CD4-positive, alpha-beta T cell treated with Interleukin-6 at 100 ng/mL for 8 hours (primary cell): ENCODE measurements at regions not wholly inside any gene's neighbourhood (a gene's known extent, or its start where the extent isn't known, plus 50 kb on each side); places are given as distances from the start of the nearest gene placed in this dataset.

ENCODE experiments used
- DNase-seq: peaks from one replicate; pipeline ENCODE4 v3.0.0-alpha.2; 2020; ENCODE audit warnings: mixed read lengths, low spot score

DNA sequence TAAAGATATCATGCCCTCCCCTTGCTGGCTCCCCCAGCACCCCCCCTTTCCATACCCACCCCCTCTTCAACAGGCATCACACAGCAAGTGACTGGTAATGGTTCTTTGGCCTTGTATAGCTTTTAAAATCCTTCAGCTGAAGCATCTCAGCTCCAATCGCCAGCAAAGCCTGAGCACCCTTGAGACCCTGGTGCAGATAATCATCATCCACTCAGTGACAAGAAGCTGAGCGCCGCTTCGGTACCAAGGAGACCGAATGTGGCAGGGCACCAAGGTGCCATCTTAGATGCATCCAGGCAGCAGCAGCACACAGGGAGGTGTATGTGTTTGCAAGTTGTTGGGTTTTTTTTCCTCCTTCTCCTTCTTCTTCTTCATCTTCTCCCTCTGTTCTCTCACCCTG is 232.7 kb downstream of the BCL11A start:
- DNase-seq = no peak

DNA sequence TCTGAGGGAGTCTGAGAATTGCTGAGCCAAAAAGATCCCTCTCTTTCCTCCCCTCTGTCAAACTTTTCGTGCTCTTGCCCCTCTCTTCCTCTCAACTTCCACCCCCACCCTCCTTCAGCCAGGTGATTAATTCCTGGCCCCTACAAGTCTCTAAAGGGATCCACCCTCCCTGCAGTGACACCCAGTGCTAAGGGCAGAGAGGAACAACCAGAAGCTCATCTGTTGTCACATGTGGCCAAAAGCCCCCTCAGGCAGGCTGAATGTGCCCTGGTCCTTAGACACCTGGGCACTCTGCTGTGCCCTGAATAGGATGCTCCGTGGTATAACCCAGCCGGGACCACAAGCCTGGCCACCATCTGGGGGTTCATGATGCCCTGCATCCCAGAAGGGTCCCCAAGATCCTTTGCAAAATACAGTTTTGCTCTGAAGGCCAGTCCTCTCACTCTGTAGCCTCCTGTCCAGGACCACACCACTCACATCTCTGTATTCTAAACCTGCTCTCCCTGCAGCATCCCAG is 234.4 kb downstream of the BCL11A start:
- no peak for DNase-seq

DNA sequence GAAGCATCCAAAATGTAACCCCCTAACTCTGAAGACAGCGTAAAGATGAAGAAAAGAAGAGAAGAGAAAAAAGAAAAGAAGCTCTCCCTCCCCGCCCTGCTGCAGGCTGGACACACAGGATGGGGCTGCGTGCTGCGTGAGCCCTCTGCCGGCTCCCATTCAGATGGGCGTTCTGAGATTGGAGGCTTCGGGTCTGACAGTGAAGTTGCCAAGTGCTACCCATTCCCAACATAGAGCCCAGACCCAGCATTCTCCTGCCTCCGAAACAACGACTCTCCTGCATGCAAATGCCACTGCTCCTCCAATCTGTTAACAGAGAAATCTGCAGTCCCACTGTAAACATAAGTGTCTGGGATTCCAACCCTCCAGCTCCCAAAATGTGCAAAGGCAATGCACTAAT is 234.9 kb downstream of the BCL11A start:
- no peak for DNase-seq

DNA sequence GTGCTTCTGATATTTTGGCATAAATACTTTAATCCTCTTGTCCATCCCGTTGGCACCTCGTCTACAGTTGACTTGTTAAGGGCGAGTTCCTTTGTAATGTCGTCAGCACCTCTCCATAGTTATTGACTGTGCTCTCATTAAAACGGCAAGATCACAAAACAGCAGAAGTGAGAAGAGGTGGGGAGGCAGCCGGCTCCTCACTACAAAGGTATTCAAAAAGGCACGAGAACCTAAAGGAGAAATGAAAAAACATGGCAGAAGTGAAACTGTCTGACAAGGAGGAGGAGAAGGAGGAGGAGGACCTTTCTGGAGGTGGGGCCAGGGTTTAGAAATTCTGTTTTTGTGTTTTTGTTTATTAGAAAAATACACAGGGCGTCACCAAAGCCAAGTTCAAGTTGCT is 235.6 kb downstream of the BCL11A start:
- DNase-seq = no peak

DNA sequence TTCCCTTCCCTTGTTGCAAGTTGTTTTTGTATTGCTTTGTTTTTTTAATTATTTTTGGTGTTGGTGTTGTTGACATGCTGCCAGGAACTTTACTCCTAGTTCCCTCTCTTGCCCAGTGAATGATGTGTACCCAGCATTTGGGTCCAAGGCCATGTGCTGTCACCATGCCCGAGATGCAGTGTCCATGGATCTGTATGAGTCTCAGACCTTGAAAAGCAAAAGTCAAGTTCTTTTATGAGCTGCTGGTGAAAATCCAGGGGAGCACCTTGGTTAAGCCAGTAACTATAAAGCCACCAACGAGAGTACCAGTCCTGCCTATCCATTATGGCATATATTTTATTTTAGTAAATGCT is 236.4 kb downstream of the BCL11A start:
- DNase-seq = no peak

DNA sequence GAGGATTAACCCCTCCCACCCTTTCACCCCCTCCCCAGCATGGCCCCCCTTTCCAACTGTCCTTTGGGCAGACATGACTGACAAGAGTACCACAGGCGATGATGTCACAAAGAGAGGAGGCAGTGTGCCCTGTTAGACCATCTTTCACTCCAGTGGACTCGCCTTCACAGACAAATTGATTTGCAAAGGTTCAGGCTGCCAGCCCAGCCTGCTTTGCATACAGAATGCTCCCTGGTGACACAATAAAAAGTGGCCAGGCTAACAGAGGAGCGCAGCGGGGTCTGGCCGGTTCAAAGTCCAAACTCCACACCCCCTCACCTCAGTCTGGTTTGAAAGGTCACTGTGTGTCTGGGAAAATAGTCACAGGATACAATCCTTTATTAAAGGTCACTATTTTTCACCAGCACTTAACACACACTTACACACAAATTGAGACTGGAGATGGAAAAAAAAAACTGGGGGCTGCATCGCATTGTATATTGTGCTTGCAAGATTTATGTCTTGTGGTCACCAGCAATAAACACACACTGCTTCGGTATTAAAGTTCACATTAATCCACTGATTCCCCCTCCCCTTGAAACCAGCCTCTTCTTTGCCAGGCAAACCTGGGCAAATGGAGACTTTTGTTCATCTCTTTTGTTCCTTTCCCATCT is 236.9 kb downstream of the BCL11A start:
- no peak for DNase-seq

DNA sequence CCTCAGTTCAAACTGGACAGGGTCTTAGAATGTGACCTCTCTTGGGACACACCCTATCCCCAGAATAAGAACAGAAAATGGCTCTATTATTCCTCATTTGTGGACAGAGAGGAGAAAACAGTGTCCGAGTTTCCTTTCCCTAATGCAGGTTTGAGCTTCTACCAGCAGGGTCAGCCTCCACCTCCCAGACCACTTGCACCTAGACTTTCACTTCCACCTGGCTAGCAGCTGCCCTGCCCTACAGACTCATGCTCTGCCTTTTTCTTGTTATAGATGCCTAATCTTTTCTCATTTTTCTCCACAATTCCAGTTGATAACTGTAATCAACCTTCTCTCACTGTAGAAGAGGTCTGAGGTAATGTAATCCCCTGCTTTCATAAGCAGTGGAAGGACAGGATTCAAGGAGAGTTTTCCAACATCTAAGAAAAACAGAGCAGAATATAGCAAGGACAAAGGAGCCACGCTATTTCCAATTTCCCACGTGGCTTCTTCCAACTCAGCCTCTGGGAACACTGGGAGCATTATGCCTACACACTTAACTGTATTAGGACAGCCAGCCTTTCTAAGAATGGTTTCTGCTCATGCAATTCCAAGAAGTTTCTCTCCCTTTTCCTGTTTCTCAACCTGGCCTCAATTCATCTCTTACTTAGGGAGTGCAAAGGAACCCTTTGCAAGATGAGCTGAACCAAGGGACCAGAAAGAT is 239.8 kb downstream of the BCL11A start:
- DNase-seq = no peak

DNA sequence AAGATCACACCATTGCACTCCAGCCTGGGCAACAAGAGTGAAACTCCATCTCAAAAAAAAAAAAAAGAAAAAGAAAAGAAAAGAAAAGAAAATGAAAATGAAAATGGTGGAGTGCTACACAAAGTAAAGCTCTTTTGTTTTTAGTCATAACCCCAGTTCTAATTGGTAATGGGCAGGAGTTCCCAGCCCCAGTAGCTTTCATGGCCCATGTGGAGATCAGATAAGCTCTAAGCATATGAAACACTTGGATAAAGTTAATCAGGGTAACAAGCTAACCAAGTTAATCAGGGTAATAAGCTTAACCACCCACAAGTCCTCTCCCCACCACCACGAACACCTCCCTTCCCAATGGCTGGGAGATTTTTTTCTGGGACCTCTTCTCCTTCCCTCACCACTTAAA is 240.8 kb downstream of the BCL11A start:
- no peak for DNase-seq

DNA sequence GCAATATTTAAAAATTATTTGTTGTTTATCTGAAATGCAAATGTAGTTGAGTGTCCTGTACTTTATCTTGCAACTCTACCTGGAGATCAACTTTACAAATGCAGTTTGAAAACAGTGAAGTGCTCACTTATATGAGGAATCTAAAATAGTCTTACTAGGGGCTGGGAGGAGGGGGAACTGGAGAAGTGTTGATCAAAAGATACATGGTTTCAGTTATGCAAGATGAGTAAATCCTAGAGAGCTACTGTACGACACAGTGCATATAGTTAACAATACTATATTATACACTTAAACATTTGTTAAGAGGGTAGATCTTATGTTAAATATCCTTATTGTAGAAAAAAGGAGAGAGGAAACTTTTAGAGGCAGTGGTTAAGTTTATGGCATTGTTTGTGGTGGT is 241.9 kb downstream of the BCL11A start:
- DNase-seq = no peak

DNA sequence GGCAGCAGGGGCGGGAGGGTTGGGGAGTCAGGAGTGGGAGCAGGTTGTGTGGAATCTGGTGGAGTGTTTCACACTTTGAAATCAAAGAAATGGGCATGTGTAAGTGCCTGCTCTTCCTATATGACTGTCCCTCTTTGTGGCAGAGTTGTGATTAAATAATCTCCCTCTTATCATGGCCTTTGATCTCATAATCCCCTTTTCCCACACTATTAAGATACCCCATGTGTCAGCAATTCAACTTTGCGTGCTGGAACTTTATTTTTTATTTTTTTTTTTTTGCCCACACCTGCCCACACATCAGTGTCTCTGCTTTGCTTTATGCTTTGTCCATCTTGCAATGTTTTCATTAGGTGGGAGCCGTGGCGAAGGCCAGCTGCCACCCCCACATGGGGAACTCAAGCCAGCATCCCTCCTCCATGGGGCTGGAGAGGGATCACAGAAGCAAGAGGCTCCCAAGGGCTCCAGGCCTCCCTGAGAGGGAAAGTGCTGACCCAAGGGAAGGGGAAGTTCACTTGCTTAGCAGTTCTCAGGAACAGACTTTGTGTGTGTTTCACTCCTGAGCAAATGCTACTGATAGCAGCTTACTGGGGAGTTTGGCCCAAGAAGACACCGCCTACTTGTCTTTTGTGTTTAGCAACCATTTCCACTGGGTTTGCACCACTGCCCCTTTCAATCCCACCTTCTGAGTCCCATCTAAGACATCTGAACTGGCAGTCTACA is 243.4 kb downstream of the BCL11A start:
- no peak for DNase-seq

DNA sequence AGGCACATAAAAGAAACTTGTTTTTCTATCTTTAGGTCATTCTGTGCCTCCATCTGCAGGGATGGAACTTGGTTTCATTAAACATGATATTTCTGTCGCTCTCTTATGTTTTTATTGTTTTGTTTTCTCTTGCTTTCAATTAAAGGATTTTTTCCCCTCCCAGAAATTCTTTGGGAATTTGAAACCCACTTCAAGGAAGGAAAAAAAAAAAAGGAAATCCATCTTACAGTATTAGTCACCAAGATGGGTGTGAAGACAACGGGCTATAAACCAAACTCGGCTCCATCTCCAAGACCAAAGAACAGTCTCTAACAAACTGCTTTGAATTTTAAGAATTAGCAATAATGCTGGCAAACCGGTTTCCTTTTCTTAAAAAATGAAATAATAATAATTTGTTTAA is 244.1 kb downstream of the BCL11A start:
- no peak for DNase-seq

DNA sequence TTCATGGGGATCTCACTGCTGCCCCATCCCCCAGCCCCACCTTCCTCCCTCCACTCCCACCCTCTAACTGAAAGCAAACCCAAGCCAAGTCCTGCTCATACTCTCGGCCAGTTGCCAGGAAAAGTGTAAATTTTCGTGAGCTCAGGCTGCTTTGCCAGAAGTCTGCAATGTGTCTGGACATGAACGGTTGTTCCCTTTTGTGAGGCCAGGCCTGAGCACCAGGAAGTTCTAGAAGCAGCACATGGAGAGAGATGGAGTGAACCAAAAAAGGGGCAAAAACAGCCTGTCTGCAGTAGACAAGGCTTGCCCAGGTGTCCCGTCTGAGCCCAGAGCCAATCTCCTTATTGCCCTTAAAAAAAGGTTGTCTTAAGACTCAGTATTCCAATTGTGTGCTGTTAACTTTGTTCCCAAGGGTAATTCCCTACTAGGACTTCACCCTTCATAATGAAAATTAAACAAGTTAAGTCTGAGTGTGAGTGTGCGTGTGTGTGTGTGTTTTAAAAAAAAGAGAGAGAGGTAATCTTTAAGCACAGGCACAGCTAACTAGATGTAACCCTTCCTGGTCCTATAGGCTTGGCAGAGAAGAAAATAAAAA is 247.1 kb downstream of the BCL11A start:
- DNase-seq = no peak

DNA sequence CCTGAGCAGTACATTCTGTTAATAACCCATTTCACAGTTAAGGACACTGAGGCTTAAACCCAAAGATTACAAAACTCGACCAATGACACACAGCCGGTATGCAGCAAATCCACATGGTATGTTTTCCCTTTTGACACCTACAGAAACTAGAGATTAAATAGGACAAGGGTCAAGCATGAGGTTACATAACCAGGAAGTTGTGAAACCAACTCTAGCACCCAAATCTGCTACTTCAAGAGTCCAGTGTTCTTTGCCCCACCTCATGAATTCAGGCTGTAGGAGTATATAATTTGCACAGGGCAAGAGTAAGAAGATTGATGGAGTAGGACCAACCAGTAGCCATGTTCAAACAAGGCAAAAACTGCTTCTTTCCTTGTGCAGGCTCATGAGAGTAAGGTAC is 249.8 kb downstream of the BCL11A start:
- no peak for DNase-seq

DNA sequence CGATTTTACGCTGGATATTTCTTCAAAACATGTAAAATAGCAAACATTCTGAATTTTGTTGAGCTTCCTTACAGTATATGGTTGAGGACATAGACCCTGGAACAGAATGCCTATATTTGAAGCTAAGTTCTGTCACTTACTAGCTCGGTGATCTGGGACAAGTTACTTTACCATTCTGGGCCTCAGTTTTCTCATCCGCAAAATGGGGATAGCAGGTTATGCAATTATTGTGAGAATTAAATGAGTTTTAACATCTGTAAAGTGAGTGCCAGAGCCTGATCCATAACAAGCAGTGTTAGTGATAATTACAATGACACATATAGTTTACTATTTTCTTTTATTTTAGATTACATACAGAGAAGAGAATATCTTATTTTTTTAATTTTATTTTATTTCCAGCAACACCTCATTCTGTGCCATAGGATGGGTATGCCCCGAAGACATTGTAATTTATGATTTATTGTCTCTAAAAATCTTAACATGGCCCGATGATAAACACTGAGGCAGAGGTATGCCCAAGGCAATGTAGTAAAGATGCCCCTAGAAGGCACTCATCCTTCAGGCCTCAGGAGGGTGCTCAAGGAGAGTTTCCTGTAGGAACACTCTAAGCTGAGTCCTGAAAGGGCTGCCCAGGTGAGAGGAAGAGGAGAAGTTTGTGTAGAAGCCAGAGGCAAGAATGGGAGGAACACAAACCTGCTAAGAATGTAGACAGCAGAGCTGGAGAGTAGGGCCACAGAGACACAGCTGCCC is 250.9 kb downstream of the BCL11A start:
- no peak for DNase-seq

DNA sequence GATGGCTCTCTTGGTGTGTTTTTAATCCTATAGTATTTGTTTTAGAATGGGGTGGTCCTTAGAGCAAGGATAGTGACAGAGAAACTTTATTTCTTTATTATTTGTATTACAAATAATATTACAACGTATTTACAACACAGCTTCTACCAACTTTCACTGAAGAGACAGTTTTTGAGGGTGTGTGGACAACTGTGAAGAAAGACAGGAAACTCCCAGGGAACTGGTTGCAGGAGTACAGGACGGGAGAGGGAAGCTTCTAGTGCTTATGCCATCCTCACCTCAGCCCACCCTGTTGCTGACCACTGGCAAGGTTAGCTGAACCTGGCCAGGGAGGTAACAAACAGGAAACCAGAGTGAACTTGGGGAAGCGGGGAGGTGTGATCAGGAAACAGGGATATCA is 251.7 kb downstream of the BCL11A start:
- DNase-seq = no peak

DNA sequence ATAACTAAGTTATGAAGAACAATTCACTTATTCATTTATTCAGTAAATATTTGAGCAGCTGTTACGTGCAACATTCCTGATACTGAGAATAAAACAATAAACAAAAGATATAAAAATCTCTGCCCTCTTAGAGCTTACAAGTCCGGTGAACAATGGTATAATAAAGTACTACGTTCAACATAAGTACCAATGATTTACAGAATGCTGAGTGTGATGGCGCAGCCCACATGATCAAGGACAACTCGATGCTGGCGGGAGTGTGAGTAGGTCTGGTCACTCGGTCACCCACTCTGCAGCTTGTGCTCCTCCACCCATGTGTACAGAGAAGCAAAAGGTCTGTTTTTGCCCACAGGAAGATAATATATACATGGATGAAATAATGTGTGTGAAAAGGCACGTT is 254.3 kb downstream of the BCL11A start:
- no peak for DNase-seq

DNA sequence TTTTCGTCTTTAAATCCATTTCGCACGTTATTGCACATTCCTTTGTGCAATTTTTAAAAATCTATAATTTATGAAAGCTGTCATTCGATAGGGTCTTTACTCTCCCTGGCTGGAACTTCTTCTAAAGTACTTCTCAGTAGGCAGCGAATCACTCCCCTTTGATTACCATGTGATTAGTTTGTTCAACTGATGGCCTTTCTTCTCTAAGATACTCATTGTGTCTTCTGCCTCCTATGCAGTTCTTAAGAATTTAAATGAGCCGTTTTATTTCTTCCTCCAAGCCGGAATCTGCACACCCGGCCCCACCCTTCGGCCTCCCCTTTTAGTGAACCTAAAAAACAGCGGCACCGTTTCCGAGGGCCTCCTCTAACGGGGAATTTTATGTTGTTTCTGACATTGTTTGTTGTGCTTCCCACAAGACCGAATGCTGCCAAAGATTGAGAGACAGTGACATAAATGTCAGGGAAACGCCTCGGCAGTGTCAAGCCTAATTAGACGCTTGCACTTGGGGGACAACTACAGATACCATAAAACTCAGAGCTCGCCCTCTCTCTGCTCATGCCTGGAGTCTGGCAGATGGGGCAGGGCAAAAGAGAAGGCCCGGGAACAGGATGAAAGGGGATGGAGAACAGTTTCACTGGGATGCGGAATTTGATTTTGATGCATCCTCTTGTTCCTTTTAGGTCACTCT is 255.3 kb downstream of the BCL11A start:
- no peak for DNase-seq

DNA sequence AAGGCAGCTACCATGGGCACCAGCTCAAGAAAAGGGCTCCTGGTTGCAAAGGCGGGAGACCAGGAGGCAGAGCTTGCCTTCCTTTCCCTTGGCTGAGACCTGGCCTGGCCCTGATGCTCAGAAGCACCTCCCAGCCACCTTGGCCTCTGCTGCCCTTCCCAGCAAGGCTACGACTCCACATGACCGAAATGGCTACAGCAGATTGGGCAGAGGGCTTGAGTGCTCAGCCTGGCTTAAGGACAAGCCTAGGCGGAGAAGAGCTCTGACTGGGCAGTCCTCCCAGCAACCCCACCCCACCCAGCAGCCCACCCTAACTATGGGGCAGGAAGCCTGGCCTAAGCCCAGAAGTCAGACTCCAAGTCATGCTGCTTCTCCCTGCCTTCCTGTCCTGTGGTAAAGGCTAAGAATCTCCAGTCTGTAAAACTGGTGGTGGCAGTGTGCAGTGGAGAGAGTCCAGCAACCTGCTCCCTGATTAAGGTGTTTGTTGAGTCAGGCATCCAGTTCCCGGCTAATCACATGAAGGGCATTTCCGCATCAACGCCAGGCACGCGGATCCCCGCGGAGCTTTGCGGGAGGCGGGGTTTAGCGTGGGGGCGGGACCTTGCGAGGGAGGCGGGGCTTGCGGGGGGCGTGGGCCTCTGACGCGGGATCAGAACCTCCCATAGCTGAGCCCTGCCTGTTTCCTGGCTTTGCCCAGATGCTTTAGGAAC is 256.0 kb downstream of the BCL11A start:
- no peak for DNase-seq

DNA sequence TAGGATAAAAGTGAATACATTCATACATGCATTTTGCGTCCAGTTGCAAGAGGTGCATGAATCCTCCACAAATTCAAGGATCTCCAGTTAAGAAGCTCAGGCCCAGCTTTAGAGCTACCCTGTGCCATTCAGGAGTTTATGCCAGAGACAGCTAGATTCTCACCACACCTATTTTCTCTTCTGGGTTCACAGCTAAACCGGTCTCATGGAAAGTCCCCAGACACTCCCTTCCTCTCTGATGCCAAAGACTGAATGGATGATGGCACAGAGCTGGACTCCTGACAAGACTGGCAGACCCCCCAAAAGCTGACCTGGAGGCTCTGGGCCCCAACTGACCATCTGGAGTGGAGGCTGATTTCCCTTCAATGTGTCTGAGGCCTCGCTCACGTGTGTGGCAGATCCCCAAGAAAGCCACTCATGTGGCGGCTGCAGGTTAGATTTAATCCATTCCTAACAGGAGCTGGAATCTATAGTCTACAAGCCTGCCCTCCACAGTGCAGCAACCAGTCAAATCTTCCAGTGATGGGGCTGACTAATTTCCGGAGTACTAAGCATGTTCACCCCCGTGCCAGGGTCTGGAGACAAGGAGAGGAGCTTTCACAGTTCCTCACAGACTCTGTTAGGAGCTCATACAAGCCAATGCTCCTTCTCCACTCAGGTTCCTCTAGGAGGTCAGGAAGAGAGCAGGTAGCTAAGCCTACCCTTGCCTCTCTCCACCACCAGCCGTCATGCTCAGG is 257.1 kb downstream of the BCL11A start:
- DNase-seq = no peak

DNA sequence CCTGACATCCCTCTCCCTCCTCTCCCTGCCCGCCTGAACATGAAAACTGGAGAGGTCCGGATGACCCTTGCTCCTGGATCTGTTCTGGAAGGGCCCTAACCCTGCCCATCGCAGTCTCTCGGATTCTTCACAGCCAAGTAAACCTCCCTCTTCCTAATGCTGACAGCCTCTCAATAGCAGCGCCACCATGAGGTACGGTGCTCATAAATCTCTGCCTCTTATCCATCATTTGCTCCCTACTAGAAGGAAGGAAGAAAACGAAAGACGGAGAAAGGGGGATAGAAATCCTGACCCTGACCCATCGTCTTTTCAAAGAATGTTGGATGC is 257.9 kb downstream of the BCL11A start:
- no peak for DNase-seq
